ENCODE measurements at regions not wholly inside any gene's neighbourhood (a gene's known extent, or its start where the extent isn't known, plus 50 kb on each side); places are given as distances from the start of the nearest gene placed in this dataset.
A peak's percentile ranks its signal among the peaks of the same experiment; 100 is the strongest.

DNA sequence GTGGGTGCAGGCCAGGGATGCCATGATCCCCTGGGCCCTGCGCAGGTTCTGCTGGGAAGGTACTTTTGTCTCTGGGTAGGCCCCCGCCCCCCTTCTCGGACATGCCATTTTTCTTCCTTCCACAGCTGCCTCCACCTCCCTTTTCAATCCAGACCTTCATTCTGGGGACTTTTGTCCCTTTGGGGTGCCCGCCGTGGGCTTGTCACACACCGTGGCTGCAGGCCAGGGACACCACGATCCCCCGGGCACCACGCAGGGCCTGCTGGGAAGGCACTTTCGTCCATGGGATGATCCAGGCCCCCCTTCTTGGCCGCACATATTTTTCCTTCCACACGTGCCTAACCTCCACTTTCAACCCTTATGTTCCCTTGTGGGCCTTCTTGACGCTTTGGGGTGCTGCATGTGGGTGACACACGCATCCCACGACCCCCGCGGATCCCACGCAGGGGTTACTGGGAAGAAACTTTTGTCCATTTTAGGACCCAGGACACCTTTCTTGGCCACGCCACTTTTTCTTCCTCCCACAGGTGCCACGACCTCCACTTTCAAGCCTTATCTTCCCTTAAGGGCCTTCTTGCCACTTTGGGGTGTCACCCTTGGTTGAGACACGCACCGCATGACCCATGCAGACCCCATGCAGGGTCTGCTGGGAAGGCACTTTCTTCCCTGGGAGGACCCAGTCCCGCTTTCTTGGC is 272.5 kb downstream of the ALG10 start:
- intact Hi-C loops (cut with DNase I; ENCODE audit: low total_unique reads): no loop called here
- Histone ChIP-seq H3K4me3 (no peak overlapping the region), H3K27me3 (no peaks in the 10 kb centered on the region), H3K4me1 (no peaks in the 10 kb centered on the region), H3K9me3 (peaks cover 0 to 3% of the 10 kb centered on the region in 2 donors), H3K27ac (no peak overlapping the region), H3K36me3 (no peaks in the 10 kb centered on the region)
- WGBS, 2 donors (ENCODE audit: low coverage in 1 of 2): 81 to 87% methylated on average over 12 to 23 of the region's 23 CpGs
- DNase-seq: peak; percentile 1
- in situ Hi-C loops (cut with MboI; ENCODE audit: low pct_ligation_motif_present in 1 of 4, low pct_unique_long_range_greater_than_20kb in 1 of 4, low sequenced_read_pairs in 3 of 4): loop anchor here in 1 of 4 donors (25.0 kb wide), 1 partner anchor 92 kb away; no protein-coding TSS in a partner anchor
- TF ChIP-seq POLR2AphosphoS5 (IDR thresholded peaks at IDR 0.05) (no peak), POLR2A (IDR thresholded peaks at IDR 0.05) (no peak), EP300 (IDR thresholded peaks at IDR 0.05; ENCODE audit: low read depth) (no peak)
- TF ChIP-seq, protein P1, sequence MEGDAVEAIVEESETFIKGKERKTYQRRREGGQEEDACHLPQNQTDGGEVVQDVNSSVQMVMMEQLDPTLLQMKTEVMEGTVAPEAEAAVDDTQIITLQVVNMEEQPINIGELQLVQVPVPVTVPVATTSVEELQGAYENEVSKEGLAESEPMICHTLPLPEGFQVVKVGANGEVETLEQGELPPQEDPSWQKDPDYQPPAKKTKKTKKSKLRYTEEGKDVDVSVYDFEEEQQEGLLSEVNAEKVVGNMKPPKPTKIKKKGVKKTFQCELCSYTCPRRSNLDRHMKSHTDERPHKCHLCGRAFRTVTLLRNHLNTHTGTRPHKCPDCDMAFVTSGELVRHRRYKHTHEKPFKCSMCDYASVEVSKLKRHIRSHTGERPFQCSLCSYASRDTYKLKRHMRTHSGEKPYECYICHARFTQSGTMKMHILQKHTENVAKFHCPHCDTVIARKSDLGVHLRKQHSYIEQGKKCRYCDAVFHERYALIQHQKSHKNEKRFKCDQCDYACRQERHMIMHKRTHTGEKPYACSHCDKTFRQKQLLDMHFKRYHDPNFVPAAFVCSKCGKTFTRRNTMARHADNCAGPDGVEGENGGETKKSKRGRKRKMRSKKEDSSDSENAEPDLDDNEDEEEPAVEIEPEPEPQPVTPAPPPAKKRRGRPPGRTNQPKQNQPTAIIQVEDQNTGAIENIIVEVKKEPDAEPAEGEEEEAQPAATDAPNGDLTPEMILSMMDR (IDR thresholded peaks at IDR 0.05): no peak

DNA sequence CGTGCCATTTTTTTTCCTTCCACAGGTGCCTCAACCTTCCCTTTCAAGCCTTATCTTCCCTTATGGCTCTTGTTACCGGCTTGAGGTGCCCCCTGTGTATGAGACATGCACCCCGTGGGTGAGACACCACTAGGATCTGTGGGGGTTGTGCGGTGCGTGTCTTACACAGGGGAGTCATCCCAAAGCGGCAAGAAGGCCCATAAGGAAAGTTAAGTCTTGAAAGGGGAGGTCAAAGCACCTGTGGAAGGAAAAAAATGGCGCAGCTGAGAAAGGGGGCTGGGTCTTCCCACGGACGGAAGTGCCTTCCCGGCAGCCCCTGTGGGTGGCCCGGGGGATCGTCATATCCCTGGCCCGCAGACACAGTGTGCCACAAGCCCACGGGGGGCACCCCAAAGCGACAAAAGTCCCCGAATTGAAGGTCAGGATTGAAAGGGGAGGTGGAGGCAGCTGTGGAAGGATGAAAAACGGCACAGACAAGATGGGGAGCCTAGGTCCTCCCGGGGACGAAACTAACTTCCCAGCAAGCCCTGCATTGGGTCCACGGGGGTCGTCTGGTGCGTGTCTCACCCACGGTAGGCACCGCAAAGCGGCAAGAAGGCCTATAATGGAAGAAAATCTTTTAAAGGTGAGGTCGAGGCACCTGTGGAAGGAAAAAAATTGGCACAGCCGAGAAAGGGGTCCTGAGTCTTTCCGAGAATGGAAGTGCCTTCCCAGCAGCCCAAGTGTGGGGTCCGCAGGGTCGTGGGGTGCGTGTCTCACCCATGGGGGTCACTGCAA is 273.3 kb downstream of the ALG10 start:
- in situ Hi-C loops (cut with MboI; ENCODE audit: low pct_ligation_motif_present in 1 of 4, low pct_unique_long_range_greater_than_20kb in 1 of 4, low sequenced_read_pairs in 3 of 4) (loop anchor here in 1 of 4 donors (25.0 kb wide), 1 partner anchor 92 kb away; no protein-coding TSS in a partner anchor), intact Hi-C loops (cut with DNase I; ENCODE audit: low total_unique reads) (no loop called here)
- 80 to 89% methylated on average over 23 to 31 of the region's 31 CpGs for WGBS, 2 donors (ENCODE audit: low coverage in 1 of 2)
- TF ChIP-seq POLR2AphosphoS5 (IDR thresholded peaks at IDR 0.05) (no peak), POLR2A (IDR thresholded peaks at IDR 0.05) (no peak), EP300 (IDR thresholded peaks at IDR 0.05; ENCODE audit: low read depth) (no peak)
- TF ChIP-seq, protein P1 (IDR thresholded peaks at IDR 0.05): no peak
- Histone ChIP-seq H3K9me3 (peaks cover 0 to 3% of the 10 kb centered on the region in 2 donors), H3K27ac (no peak overlapping the region), H3K27me3 (no peaks in the 10 kb centered on the region), H3K4me3 (no peak overlapping the region), H3K4me1 (no peaks in the 10 kb centered on the region), H3K36me3 (no peaks in the 10 kb centered on the region)
- DNase-seq: peak; percentile 1

DNA sequence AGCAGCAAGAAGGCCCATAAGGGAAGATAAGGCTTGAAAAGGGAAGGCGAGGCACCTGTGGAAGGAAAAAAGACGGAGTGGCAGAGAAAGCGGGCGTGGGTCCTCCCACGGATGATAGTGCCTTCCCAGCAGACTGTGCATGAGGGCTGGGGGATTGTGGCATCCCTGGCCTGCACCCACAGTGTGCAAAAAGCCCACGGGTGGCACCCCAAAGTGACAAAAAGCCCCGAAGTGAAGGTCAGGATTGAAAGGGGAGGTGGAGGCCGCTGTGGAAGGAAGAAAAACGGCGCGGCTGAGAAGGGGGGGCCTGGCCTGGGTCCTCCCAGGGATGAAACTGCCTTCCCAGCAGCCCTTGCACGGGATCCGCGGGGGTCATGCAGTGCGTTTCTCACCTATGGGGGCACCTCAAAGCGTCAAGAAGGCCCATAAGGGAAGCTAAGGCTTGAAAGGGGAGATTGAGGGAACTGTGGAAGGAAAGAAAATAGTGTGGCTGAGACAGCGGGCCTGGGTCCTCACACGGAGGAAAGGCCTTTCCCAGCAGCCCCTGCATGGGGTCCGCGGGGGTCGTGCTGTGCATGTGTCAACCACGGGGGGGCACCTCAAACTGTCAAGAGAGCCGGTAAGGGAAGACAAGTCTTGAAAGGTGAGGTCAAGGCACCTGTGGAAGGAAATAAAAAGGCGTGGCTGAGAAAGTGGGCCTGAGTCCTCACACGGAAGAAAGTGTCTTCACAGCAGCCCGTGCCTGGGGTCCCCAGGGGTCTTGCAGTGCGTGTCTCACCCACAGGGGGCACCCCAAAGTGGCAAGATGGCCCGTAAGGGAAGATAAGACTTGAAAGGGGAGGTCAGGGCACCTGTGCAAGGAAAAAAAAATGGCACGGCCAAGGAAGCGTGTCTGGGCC is 274.1 kb downstream of the ALG10 start:
- Histone ChIP-seq H3K9me3 (peaks cover 0 to 3% of the 10 kb centered on the region in 2 donors), H3K27me3 (no peaks in the 10 kb centered on the region), H3K36me3 (no peaks in the 10 kb centered on the region), H3K4me3 (no peak overlapping the region), H3K27ac (no peak overlapping the region), H3K4me1 (no peaks in the 10 kb centered on the region)
- no peak for DNase-seq
- 57 to 77% methylated on average over 9 to 30 of the region's 30 CpGs for WGBS, 2 donors (ENCODE audit: low coverage in 1 of 2)
- TF ChIP-seq, protein P1 (IDR thresholded peaks at IDR 0.05): no peak
- TF ChIP-seq POLR2A (IDR thresholded peaks at IDR 0.05): no peak
- no peak for TF ChIP-seq EP300 (IDR thresholded peaks at IDR 0.05; ENCODE audit: low read depth)
- TF ChIP-seq POLR2AphosphoS5 (IDR thresholded peaks at IDR 0.05): no peak
- in situ Hi-C loops (cut with MboI; ENCODE audit: low pct_ligation_motif_present in 1 of 4, low pct_unique_long_range_greater_than_20kb in 1 of 4, low sequenced_read_pairs in 3 of 4) (loop anchor here in 1 of 4 donors (25.0 kb wide), 1 partner anchor 91 kb away; no protein-coding TSS in a partner anchor), intact Hi-C loops (cut with DNase I; ENCODE audit: low total_unique reads) (no loop called here)
